GM06990 (cell line): ENCODE measurements at regions not wholly inside any gene's neighbourhood (a gene's known extent, or its start where the extent isn't known, plus 50 kb on each side); places are given as distances from the start of the nearest gene placed in this dataset.

Experiments used
- DNase-seq: peaks from one replicate; pipeline ENCODE4 v3.0.0-alpha.2; 2011; ENCODE audit not compliant: insufficient read length; ENCODE audit errors: extremely low read depth
- H3K27me3 ChIP-seq: replicated peaks from 2 replicates; pipeline ENCODE4 v1.6.0; 2011; ENCODE audit warnings: low read length; ENCODE audit not compliant: control insufficient read depth, insufficient read depth
- H3K36me3 ChIP-seq: 2 replicates; pipeline ENCODE4 v1.5.1; 2011; ENCODE audit warnings: low read length; ENCODE audit not compliant: control insufficient read depth, insufficient read depth
- H3K4me3 ChIP-seq: replicated peaks from 2 replicates; pipeline ENCODE4 v1.5.1; 2011; ENCODE audit warnings: low read depth, mild to moderate bottlenecking, control low read depth, low read length
- TF ChIP-seq, protein P1 (sequence below): IDR thresholded peaks from 2 replicates; pipeline ENCODE4 v1.5.1; 2011; ENCODE audit warnings: low read length, control low read depth, mild to moderate bottlenecking, inconsistent platforms; ENCODE audit not compliant: insufficient read depth, poor library complexity, severe bottlenecking

DNA sequence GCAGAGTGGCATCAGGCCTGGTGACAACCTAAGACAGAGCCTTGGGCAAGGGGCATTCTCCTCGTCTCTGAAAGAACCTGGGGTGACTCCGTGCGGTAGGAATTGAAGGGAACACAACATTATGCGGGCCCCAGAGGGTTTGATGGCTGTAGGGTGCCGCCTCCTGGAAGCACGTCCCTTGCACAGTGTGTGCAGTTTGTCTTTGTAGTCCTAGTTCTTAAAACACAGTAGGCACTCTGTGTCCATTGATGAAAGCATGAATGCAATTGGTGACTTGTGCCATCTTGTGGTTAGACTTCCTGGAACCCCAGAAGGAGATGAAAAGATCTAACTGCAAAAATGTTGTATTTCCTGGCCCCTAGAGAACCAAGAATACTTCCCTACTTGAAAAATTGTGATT, 279.8 kb downstream of the UTP18 start:
- TF ChIP-seq, protein P1, sequence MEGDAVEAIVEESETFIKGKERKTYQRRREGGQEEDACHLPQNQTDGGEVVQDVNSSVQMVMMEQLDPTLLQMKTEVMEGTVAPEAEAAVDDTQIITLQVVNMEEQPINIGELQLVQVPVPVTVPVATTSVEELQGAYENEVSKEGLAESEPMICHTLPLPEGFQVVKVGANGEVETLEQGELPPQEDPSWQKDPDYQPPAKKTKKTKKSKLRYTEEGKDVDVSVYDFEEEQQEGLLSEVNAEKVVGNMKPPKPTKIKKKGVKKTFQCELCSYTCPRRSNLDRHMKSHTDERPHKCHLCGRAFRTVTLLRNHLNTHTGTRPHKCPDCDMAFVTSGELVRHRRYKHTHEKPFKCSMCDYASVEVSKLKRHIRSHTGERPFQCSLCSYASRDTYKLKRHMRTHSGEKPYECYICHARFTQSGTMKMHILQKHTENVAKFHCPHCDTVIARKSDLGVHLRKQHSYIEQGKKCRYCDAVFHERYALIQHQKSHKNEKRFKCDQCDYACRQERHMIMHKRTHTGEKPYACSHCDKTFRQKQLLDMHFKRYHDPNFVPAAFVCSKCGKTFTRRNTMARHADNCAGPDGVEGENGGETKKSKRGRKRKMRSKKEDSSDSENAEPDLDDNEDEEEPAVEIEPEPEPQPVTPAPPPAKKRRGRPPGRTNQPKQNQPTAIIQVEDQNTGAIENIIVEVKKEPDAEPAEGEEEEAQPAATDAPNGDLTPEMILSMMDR = no peak
- Histone ChIP-seq H3K27me3 (no peaks in the 10 kb centered on the region), H3K4me3 (no peak overlapping the region), H3K36me3 (no peaks in the 10 kb centered on the region)
- DNase-seq = no peak

DNA sequence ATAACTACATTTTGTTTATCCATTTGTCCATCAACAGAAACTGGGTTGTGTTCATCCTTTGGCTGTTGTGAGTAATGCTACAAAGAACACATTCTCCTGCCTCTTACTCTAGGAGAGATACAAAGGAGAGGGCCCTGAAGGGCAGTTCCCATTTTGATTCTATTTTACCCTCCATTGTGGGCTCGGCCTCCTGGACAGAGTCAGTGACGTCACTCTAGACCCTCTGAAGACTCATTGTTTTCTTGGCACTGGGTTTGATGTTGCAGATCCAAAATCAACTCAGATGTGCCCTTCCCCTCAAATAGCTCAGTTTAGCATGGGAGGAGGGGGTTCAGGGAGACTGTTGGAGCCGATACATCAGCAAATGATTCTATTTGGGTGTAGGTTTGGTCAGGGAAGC, 280.9 kb downstream of the UTP18 start:
- H3K4me3 ChIP-seq = no peak overlapping the region
- H3K27me3 ChIP-seq = no peaks in the 10 kb centered on the region
- no peak for DNase-seq
- TF ChIP-seq, protein P1 = no peak
- no peaks in the 10 kb centered on the region for H3K36me3 ChIP-seq

DNA sequence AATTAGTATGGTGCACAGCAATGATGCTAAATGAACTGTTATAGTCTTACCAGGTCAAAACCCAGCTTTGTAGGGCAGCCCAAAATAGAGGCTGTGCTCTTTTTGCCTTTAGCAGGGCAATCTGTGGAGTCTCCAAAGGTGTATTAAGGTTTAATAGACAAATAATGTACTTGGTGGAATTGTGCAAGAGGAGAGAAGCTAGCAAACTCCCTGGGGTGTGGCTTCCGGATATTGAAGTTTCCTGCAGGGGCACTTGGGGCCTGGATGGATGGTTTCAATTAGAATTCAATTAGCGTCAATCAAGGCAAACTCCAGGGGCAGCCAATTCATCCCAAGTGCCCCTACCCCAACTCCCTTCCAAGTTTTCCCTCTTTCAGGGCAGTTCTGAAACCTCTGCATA, 285.8 kb downstream of the UTP18 start:
- TF ChIP-seq, protein P1 = no peak
- no peak for DNase-seq
- no peaks in the 10 kb centered on the region for H3K27me3 ChIP-seq
- no peaks in the 10 kb centered on the region for H3K36me3 ChIP-seq
- H3K4me3 ChIP-seq = no peak overlapping the region

DNA sequence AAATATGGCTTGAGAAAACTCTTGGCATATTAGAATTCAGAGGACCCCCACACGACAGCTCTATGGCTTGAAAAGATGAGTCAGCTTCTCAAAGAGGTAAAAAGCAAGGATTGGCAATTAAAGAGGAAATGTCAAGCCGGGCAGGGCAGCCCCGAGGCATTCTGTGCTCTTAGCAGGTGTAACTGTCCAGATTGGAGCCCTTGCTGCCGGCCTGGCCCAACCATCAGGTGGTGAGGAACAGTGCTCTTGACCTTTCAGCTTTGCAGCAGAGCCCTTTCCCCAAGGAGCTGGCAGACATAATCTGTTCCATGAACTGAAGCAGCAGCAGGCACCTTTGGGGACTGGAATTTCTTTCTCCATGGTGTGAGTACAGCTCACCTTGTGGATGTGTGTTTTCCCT, 287.8 kb downstream of the UTP18 start:
- TF ChIP-seq, protein P1 = no peak
- no peak for DNase-seq
- no peak overlapping the region for H3K4me3 ChIP-seq
- H3K36me3 ChIP-seq = no peaks in the 10 kb centered on the region
- no peaks in the 10 kb centered on the region for H3K27me3 ChIP-seq

DNA sequence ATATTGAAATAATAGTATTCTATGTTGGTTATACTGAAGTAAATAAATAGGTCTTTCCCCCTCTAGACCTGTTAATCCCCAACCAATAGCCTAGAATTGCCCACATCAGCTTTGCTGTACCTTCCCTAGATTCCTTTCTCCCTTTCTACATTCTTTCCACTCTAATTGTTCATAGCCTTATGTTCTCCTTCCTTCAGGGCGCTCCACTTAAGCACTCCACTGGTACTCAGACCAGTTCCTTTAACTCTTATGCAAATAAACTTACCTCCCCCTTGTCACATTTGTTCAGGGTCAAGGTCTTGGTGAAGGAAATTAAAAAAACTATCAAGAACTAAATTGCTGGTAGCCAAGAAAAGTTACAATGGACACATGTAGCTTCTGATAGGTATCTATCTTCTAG, 294.8 kb downstream of the UTP18 start:
- no peaks in the 10 kb centered on the region for H3K36me3 ChIP-seq
- DNase-seq = no peak
- TF ChIP-seq, protein P1 = no peak
- no peak overlapping the region for H3K4me3 ChIP-seq
- H3K27me3 ChIP-seq = no peaks in the 10 kb centered on the region; the same call in 1 of the 2 replicates

DNA sequence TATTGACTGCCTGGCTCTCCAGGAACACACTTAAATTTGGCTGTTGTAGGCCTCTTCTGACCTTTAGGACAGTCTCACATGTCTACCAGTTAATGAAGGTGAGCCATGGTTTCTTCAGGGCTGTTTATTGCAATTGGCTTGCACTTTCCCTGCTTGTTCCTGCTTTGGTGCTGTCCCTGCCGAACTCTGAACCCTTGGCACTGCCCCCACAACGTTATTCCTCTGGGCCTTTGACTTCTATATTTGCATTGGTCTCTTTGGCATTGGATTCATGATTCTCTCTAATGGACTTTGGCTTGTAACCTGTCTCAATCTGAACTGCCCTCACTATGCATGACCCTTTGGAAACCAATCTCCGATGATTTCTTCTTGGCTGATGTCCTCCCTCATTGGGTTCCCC, 299.4 kb downstream of the UTP18 start:
- TF ChIP-seq, protein P1 = no peak
- Histone ChIP-seq H3K27me3 (no peaks in the 10 kb centered on the region; the same call in none of the 2 replicates), H3K4me3 (no peak overlapping the region), H3K36me3 (no peaks in the 10 kb centered on the region)
- no peak for DNase-seq
